ENCODE measurements at regions not wholly inside any gene's neighbourhood (a gene's known extent, or its start where the extent isn't known, plus 50 kb on each side); places are given as distances from the start of the nearest gene placed in this dataset.

DNA sequence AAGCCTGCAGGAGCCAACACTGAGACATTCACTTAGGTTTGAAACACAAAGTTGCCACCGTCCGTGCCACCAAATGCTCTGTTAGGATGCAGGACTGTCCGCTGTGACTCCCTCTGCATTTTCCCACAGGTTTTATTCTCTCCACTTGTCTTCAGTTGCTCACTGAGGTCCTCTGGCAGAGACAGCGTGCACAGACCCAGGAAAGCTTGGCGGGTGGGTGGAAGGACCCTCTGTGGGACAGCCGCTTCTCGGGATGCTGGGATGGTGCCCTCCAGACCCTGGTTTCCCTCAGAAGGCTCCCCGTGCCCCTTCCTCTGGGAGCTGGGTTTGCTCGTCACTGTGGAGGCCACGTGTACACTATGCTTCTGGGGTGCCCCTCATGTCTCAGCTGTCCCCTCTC lies 733.6 kb downstream of the GALR1 start:
- no peak for DNase-seq (ENCODE audit: low read depth)

GRCh38 chr18:77984178-77984577 lies 734.5 kb downstream of the GALR1 start:
- DNase-seq (ENCODE audit: low read depth) = no peak

DNA sequence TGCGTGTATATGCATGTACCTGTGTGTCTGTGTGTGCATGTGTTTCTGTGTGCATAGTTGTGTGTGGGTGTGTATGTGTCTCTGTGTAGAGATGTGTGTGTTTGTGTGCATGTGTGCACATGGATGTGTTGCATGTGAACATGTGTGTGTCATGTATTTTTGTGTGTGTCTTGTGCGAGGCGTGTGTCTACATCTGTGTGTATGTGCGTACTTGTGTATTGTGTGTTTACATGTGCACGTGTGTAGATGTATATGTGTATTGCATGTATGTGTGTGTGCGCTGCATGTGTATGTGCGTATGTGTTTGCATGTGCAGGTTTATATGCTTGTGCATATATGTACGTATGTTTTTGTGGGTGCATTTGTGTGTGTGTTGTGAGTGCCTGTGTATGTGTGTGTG lies 735.2 kb downstream of the GALR1 start:
- no peak for DNase-seq (ENCODE audit: low read depth)

GRCh38 chr18:77985526-77986281 lies 736.1 kb downstream of the GALR1 start:
- DNase-seq (ENCODE audit: low read depth) = no peak

DNA sequence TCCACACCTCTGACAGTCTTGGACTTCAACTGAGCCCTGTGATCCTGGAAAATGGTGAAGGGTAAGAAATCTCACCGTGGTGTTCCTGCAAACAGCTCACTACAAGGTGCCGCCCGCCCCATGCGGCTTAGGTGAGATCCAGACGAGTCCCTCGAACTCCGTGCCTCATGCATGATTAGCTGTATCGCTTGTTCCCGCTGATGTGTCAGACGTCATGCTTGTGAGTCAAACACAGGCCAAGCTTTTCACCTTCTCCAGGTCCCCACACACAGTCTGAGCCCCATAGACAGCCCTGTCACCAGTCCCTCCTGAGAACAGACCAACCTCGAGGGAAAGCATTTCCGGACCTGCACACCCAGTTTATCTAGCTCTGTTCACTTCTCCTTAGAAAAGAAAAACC lies 740.5 kb downstream of the GALR1 start:
- DNase-seq (ENCODE audit: low read depth) = peak; percentile 68

GRCh38 chr18:77990901-77991300 lies 741.3 kb downstream of the GALR1 start:
- no peak for DNase-seq (ENCODE audit: low read depth)

- DNase-seq (ENCODE audit: low read depth) = peak; percentile 48
Observed at GRCh38 chr18:77992057-77992456, 742.4 kb downstream of the GALR1 start.

DNA sequence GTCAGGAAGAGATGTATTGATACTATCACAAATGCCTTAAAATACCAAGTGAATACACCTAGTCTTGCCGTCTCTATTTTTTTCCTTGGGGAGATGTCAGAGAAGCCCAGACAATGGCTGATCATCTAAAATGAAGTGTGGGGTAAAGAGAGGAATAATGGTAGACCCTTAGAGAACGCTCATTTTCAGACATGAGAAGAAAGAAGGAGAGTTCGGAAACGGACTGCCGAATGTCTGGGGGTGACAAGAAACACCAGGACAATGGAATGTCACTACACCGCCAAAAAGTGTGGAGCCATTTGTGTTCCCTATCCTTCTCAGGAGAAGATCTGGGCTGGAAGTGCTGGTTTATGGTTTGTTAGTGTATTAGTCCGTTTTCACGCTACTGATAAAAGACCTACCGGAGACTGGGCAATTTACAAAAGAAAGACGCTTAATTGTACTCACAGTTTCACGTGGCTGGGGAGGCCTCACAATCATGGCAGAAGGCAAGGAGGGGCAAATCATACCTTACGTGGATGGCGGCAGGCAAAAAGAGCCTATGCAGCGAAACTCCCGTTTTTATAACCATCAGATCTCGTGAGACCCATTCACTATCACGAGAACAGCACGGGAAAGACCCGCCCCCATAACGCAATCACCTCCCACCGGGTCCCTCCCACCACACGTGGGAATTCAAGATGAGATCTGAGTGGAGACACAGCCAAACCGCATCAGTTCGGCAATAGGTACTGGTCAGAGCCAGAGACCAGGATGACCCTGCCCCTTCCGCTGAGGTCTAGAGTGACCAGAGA lies 743.7 kb downstream of the GALR1 start:
- peak; percentile 91 for DNase-seq (ENCODE audit: low read depth)

GRCh38 chr18:77995593-77995992 lies 745.9 kb downstream of the GALR1 start:
- DNase-seq (ENCODE audit: low read depth) = no peak

GRCh38 chr18:77996737-77997136 lies 747.1 kb downstream of the GALR1 start:
- DNase-seq (ENCODE audit: low read depth) = no peak

DNA sequence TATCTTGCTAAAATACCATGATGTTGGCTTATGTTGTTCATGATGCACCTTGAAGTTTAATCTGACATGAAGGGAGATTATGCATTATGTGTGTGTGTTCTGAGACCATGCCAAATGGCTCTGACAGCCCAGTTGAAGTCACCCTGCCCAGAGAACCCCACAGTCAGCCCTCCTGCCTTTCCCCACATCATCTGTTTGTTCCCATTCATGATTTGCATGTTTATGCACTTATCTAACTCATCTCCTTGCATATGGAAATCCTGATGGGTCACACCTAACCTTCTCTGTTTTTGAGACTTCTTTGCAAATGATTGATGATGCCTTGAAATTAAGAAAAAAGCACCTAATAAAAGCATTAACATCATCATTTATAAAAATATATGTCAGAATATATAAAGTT lies 752.2 kb downstream of the GALR1 start:
- DNase-seq (ENCODE audit: low read depth) = no peak

- no peak for DNase-seq (ENCODE audit: low read depth)
Observed at GRCh38 chr18:78006006-78006773, 756.5 kb downstream of the GALR1 start.

GRCh38 chr18:78006774-78007260 lies 757.2 kb downstream of the GALR1 start:
- no peak for DNase-seq (ENCODE audit: low read depth)

GRCh38 chr18:78010363-78010762 lies 760.7 kb downstream of the GALR1 start:
- no peak for DNase-seq (ENCODE audit: low read depth)

GRCh38 chr18:78017869-78018268 lies 768.2 kb downstream of the GALR1 start:
- no peak for DNase-seq (ENCODE audit: low read depth)

DNA sequence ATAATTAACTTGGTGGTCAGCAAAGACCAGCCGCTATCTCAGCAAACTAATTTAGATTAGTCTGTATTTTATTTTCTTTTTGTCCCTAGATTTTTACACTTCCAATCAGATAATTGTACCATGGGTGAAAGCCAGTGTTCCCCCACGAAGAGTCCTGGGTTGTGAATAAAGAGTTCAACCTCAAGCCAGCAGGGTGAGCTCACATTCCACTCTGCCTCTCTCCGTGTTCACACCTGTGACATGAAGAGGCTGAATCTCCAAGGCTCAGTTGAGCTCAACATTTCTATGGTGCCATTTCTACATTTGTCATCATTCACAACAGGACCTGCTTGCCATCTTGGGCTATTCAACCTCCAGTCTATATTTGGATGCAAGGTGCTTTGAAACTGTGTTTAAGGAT lies 771.5 kb downstream of the GALR1 start:
- DNase-seq (ENCODE audit: low read depth) = no peak

DNA sequence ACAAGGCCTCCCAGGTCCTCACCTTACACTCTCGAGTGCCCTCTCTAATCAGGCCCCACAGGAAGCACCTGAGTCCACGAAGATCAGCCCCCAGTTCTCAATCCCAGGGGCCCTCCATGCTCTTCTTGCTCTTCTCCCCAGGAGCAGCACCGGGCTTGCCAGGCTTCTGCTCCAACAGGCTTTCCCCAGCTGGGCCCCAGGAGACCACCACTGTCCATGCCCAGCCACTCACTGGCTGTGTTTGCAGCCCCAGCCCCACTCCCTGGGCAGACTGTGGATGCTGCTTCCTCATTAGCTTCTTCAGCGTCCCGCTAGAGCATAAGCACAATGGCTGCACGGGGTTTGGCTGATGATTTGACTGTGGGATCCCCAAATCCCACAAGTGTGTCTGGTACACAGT lies 781.9 kb downstream of the GALR1 start:
- DNase-seq (ENCODE audit: low read depth) = no peak

- no peak for DNase-seq (ENCODE audit: low read depth)
Observed at GRCh38 chr18:78031991-78032390, 782.3 kb downstream of the GALR1 start.

DNA sequence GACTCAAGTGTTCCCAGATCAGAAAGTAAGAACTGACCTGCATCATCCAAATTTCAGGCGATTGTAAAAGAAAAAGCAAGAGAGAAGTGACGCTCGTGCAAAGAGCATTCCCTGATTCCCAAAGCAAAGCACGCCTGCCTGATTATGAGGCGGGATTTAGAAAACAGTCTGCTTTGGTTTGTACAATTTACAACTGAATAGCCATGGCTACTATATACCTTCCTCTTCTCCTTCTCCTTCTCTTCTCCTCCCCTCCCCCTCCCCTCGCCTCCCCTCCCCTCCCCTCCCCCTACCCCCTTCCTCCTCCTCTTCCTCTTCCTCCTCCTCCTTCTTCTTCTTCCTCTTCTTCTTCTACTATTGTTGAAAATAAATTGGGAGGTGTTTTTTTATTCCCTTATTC lies 782.9 kb downstream of the GALR1 start:
- no peak for DNase-seq (ENCODE audit: low read depth)

GRCh38 chr18:78034755-78035154 lies 785.1 kb downstream of the GALR1 start:
- no peak for DNase-seq (ENCODE audit: low read depth)

- DNase-seq (ENCODE audit: low read depth) = no peak
Observed at GRCh38 chr18:78041218-78041617, 791.6 kb downstream of the GALR1 start.

DNA sequence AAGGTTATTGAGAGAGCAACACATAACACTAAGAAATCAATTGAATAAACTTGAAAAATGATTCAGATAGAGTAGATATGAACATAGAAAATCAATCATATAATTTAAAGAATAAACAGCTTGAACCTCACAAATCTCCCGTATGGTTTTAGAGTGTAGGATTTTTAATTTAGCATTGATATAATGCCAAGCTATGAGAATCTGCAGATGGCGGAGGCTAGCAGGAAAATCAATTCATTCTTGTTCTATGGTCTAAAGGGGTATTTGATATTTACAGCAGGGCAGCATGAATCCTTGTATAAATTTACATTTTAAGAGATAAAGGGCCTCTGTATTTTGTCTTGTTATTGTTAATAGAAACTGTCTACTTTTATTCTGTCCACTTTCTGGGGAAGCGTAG lies 797.0 kb downstream of the GALR1 start:
- no peak for DNase-seq (ENCODE audit: low read depth)

Measured in HT1080 (cell line).